ENCODE measurements at regions not wholly inside any gene's neighbourhood (a gene's known extent, or its start where the extent isn't known, plus 50 kb on each side); places are given as distances from the start of the nearest gene placed in this dataset.

DNA sequence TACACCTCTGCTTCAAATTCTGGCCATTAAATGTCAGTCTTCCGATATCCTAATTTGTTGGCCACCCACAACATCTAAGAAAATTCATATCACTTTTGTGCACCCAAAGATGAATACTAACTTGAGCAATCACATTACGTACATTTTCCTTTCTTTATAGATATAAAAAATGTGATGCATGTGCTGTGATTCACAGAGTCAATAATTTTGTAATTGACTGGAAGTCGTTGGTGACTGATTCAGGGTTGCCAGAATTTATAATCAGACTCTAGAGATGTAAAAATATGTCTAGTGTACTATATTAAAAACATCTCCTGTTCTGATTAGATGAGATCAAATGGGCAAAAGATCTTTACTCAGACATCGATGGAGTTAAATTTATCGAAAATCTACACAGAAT is 150.0 kb upstream of the KCTD3 start:
- TF ChIP-seq, protein P1, sequence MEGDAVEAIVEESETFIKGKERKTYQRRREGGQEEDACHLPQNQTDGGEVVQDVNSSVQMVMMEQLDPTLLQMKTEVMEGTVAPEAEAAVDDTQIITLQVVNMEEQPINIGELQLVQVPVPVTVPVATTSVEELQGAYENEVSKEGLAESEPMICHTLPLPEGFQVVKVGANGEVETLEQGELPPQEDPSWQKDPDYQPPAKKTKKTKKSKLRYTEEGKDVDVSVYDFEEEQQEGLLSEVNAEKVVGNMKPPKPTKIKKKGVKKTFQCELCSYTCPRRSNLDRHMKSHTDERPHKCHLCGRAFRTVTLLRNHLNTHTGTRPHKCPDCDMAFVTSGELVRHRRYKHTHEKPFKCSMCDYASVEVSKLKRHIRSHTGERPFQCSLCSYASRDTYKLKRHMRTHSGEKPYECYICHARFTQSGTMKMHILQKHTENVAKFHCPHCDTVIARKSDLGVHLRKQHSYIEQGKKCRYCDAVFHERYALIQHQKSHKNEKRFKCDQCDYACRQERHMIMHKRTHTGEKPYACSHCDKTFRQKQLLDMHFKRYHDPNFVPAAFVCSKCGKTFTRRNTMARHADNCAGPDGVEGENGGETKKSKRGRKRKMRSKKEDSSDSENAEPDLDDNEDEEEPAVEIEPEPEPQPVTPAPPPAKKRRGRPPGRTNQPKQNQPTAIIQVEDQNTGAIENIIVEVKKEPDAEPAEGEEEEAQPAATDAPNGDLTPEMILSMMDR (conservative IDR thresholded peaks at IDR 0.05; ENCODE audit: low read length): no peak
- no peak for TF ChIP-seq EZH2phosphoT487 (IDR thresholded peaks at IDR 0.05; ENCODE audit: borderline replicate concordance, low read depth, low read length)

Measured in OCI-LY7 (cell line).